NB4 (cell line): ENCODE measurements at regions not wholly inside any gene's neighbourhood (a gene's known extent, or its start where the extent isn't known, plus 50 kb on each side); places are given as distances from the start of the nearest gene placed in this dataset.
"Not testable (repeated sequence)": the region's sequence is repeated elsewhere in the genome, so short reads cannot be mapped to it uniquely, and the experiment has no call there.

Experiments used
- DNase-seq: peaks from one replicate; pipeline ENCODE4 v3.0.0; 2010; ENCODE audit warnings: low read depth
- H3K4me3 ChIP-seq: one replicate; pipeline ENCODE4 v1.5.1; 2011; ENCODE audit warnings: mild to moderate bottlenecking, low read depth, low read length, moderate library complexity
- MYC ChIP-seq: IDR thresholded peaks from 2 replicates; pipeline ENCODE4 v1.6.1; 2011; ENCODE audit warnings: low read depth, low read length
- POLR2A ChIP-seq: IDR thresholded peaks from 2 replicates; pipeline ENCODE4 v1.6.1; 2011; ENCODE audit warnings: mild to moderate bottlenecking; ENCODE audit not compliant: insufficient read length; ENCODE audit errors: extremely low read depth
- TF ChIP-seq, protein P1 (sequence below): IDR thresholded peaks from one replicate; pipeline ENCODE4 v1.5.1; 2012; ENCODE audit warnings: low read depth, low read length
- TF ChIP-seq, protein P2 (sequence below): IDR thresholded peaks from 2 replicates; pipeline ENCODE4 v1.6.1; 2011; ENCODE audit warnings: low read depth, low read length

DNA sequence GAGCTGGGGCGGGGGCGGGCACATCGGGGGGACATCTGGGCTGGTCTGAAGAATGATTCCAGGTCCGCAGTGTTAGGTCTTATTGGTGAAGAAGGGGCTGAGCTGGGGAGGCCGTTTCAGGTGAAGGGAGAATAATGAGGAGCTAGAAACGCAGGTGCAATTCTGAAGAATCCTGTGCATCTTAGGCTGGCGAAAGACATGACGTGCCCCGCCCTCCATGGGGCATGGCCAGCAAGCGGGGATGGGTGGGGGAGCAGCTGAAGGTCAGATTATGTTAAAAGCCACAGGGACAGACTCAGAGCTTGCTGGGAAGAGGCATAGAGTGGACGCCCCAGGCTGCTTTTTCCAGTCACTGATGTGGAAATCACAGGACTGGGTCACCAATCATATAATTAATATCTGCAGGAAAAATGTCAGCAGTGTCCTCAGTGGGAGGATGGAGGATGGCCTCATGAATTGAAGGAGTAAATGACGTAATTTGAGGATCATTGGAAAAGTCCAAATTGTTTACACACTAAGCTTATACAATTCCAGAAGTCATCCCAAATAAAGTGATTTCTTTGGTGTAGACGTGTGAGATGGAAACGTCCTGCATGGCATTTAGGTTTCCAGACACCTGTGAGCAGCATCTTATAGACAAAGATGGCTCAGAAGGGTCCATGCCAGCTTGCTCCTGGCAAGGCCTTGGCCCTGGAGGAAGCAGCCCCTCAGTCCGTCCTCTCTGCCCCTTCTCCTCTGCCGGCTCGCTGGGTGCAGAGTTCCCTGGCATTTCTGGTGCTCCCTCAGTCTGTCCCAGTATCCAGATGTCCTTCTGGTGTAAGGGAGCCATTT lies 109.6 kb upstream of the FRMD1 start:
- TF ChIP-seq, protein P1, sequence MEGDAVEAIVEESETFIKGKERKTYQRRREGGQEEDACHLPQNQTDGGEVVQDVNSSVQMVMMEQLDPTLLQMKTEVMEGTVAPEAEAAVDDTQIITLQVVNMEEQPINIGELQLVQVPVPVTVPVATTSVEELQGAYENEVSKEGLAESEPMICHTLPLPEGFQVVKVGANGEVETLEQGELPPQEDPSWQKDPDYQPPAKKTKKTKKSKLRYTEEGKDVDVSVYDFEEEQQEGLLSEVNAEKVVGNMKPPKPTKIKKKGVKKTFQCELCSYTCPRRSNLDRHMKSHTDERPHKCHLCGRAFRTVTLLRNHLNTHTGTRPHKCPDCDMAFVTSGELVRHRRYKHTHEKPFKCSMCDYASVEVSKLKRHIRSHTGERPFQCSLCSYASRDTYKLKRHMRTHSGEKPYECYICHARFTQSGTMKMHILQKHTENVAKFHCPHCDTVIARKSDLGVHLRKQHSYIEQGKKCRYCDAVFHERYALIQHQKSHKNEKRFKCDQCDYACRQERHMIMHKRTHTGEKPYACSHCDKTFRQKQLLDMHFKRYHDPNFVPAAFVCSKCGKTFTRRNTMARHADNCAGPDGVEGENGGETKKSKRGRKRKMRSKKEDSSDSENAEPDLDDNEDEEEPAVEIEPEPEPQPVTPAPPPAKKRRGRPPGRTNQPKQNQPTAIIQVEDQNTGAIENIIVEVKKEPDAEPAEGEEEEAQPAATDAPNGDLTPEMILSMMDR, result no peak
- no peak for TF ChIP-seq MYC
- no peak for TF ChIP-seq POLR2A
- TF ChIP-seq, protein P2, sequence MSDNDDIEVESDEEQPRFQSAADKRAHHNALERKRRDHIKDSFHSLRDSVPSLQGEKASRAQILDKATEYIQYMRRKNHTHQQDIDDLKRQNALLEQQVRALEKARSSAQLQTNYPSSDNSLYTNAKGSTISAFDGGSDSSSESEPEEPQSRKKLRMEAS, result no peak
- H3K4me3 ChIP-seq, result no peak overlapping the region
- DNase-seq, result no peak

DNA sequence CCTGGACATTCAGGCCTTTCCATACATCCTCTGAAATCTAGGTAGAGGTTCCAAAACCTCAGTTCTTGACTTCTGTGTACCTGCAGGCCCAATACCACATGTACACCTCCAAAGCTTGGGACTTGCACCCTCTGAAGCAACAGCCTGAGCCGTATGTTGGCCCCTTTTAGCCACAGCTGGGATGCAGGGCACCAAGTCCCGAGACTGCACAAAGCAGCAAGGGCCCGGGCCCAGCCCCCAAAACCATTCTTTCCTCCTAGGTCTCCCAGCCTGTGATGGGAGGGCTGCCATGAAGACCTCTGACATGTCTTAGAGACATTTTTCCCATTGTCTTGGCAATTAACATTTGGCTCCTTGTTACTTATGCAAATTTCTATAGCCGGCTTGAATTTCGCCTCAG lies 107.4 kb upstream of the FRMD1 start:
- DNase-seq, result no peak
- H3K4me3 ChIP-seq, result no peak overlapping the region
- TF ChIP-seq, protein P1, result no peak
- TF ChIP-seq POLR2A (no peak), MYC (no peak)
- TF ChIP-seq, protein P2, result no peak

DNA sequence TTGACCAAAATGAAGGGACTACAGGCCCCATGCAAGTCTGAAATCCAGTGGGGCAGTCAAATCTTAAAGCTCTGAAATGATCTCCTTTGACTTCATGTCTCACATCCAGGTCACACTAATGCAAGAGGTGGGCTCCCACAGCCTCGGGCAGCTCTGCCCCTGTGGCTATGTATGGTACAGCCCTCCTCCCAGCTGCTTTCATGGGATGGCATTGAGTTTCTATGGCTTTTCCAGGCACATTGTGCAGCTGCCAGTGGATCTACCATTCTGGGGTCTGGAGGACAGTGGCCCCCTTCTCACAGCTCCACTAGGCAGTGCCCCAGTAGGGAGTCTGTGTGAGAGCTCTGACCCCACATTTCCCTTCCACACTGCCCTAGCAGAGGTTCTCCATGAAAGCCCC lies 107.0 kb upstream of the FRMD1 start:
- H3K4me3 ChIP-seq, DNase-seq: not testable (repeated sequence)

DNA sequence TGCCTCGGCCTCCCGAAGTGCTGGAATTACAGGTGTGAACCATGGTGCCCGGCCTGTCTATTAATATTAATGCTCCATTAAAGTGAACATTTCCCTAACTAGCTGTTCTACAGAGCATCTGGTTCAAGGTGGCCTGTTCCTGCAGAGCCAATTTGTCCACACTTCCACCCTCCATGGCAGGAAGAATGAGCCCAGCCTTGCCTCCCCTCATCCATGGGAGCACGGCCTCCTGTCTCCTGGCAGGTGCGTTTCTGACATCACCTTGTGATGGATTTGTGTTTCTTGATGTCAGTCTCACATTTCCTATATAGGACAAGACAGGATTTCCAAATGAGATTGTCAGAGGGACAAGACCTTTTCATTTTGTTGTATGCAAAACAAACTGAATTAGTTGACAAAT lies 105.7 kb upstream of the FRMD1 start:
- TF ChIP-seq, protein P1, result no peak
- TF ChIP-seq POLR2A (no peak), MYC (no peak)
- TF ChIP-seq, protein P2, result no peak
- no peak for DNase-seq

DNA sequence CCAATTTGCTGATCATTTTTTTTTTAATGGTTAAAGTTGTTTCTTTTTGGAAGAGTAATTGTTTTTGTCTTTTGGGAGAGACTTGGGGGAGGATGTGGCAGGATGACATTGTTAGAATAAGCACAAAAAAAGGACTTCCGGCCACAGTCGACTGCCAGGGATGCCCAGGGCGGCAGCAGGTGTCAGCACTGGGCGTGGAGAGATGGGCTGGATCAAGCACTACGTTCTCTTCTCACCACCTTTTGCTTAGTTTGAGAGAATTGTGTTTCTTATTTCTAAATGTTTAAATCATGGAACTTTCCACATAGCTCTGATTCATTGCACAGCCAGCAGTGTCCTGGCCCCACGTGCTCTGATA lies 104.6 kb upstream of the FRMD1 start:
- DNase-seq, result no peak
- H3K4me3 ChIP-seq, result no peak overlapping the region
- TF ChIP-seq, protein P1, result no peak
- TF ChIP-seq MYC, result no peak
- TF ChIP-seq POLR2A, result no peak
- TF ChIP-seq, protein P2, result no peak

More for the DNA sequence above, 105.7 kb upstream of the FRMD1 start:
- H3K4me3 ChIP-seq, result no peak overlapping the region

DNA sequence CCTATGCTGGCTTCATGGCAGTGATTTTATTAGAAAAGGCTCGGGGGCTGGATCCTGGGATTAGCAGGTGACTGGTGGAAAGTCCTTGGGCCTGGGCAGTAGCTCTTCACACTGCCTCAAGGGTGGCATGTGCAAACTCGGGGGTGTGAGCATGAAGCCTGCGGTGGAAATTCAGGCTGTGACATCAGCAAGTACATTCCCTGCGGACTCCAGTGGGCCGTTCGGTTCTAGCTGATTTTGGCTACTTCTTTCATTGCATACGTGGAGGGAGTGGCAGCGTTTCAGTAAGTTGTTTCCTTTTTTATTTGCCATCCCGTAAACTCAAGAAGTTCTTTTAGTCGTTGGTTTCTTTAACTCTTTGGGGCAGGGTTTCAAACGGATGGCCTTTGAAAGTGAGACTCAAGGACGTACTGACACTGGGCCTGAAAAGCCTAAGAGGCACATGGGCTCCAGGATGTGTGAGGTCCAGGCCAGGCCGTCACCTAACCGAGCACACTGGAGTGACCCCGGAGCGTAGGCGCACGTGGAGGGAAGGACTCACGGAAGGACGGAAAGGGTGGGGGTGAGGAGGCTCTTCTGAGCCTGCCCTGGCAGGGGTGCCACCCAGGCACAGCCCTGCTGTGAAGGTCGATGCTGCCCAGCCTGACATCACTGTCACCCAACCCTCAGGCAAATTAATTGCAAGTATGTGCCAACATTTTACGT lies 104.0 kb upstream of the FRMD1 start:
- no peak for DNase-seq
- H3K4me3 ChIP-seq, result no peak overlapping the region
- TF ChIP-seq, protein P1, result no peak
- TF ChIP-seq, protein P2, result no peak
- TF ChIP-seq POLR2A, result no peak
- TF ChIP-seq MYC, result no peak
